ENCODE measurements at regions not wholly inside any gene's neighbourhood (a gene's known extent, or its start where the extent isn't known, plus 50 kb on each side); places are given as distances from the start of the nearest gene placed in this dataset.

DNA sequence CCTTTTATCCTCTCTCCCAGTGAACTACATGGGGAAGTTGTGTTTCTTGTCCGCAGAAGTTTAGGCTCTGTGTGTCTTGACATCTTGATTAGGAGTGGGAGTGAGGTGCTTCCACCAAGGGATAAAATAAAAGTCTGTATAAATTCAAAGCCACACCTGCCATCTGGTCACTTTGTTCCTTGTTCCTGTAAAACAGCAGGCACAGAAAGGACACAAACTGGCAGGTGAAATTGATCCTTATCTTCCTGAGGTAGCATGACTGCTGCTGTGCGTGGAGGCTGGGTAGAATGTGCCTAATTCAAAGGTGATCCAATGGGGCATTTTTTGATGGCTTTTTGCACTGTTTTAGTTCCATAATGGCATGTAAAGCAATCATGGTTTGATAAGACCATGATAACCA, 104.3 kb upstream of the KITLG start:
- Histone ChIP-seq H3K4me2 (no peak overlapping the region), H3K4me1 (ENCODE audit: low read depth, poor library complexity, severe bottlenecking) (no peaks in the 10 kb centered on the region), H3K9ac (no peak overlapping the region), H4K20me1 (ENCODE audit: insufficient read depth) (no peaks in the 10 kb centered on the region), H3K79me2 (ENCODE audit: insufficient read depth, low read depth) (no peaks in the 10 kb centered on the region), H3K36me3 (ENCODE audit: insufficient read depth) (no peaks in the 10 kb centered on the region), H3K4me3 (IDR thresholded peaks at IDR 0.05; ENCODE audit: insufficient read depth, low read depth, low read length) (no peak overlapping the region), H3K27ac (no peak overlapping the region), H2AFZ (ENCODE audit: low read depth) (no peak overlapping the region), H3K27me3 (ENCODE audit: insufficient read depth, low read depth) (no peaks in the 10 kb centered on the region)
- TF ChIP-seq, protein P1, sequence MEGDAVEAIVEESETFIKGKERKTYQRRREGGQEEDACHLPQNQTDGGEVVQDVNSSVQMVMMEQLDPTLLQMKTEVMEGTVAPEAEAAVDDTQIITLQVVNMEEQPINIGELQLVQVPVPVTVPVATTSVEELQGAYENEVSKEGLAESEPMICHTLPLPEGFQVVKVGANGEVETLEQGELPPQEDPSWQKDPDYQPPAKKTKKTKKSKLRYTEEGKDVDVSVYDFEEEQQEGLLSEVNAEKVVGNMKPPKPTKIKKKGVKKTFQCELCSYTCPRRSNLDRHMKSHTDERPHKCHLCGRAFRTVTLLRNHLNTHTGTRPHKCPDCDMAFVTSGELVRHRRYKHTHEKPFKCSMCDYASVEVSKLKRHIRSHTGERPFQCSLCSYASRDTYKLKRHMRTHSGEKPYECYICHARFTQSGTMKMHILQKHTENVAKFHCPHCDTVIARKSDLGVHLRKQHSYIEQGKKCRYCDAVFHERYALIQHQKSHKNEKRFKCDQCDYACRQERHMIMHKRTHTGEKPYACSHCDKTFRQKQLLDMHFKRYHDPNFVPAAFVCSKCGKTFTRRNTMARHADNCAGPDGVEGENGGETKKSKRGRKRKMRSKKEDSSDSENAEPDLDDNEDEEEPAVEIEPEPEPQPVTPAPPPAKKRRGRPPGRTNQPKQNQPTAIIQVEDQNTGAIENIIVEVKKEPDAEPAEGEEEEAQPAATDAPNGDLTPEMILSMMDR (conservative IDR thresholded peaks at IDR 0.05; ENCODE audit: low read depth, low read length) = no peak

GRCh38 chr12:88684170-88684569, 103.9 kb upstream of the KITLG start:
- Histone ChIP-seq H4K20me1 (ENCODE audit: insufficient read depth) (no peaks in the 10 kb centered on the region), H3K27ac (no peak overlapping the region), H3K4me2 (no peak overlapping the region), H3K4me3 (IDR thresholded peaks at IDR 0.05; ENCODE audit: insufficient read depth, low read depth, low read length) (no peak overlapping the region), H2AFZ (ENCODE audit: low read depth) (no peak overlapping the region), H3K79me2 (ENCODE audit: insufficient read depth, low read depth) (no peaks in the 10 kb centered on the region), H3K27me3 (ENCODE audit: insufficient read depth, low read depth) (no peaks in the 10 kb centered on the region), H3K9ac (no peak overlapping the region), H3K36me3 (ENCODE audit: insufficient read depth) (no peaks in the 10 kb centered on the region), H3K4me1 (ENCODE audit: low read depth, poor library complexity, severe bottlenecking) (no peaks in the 10 kb centered on the region)
- TF ChIP-seq, protein P1 (conservative IDR thresholded peaks at IDR 0.05; ENCODE audit: low read depth, low read length) = no peak

DNA sequence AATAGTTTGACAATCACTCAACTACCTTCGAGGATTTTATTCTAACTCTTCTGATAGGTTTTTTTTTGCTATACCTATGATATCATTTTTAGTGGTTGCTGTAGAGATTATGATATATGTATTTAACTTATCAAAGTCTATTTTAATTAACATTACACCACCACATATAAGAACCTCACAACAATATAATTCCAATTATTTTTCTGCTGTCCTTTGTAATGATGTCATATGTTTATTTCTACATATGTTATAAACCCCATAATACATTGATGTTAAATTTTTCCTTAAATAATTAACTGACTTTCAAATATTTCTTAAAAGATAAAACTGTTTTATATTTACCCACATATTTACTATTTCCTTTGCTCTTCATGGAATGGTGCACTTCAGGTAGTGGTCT, 103.4 kb upstream of the KITLG start:
- Histone ChIP-seq H2AFZ (ENCODE audit: low read depth) (no peak overlapping the region), H3K4me1 (ENCODE audit: low read depth, poor library complexity, severe bottlenecking) (no peaks in the 10 kb centered on the region), H3K27ac (no peak overlapping the region), H3K36me3 (ENCODE audit: insufficient read depth) (no peaks in the 10 kb centered on the region), H4K20me1 (ENCODE audit: insufficient read depth) (no peaks in the 10 kb centered on the region), H3K27me3 (ENCODE audit: insufficient read depth, low read depth) (no peaks in the 10 kb centered on the region), H3K79me2 (ENCODE audit: insufficient read depth, low read depth) (no peaks in the 10 kb centered on the region), H3K4me2 (no peak overlapping the region), H3K9ac (no peak overlapping the region), H3K4me3 (IDR thresholded peaks at IDR 0.05; ENCODE audit: insufficient read depth, low read depth, low read length) (no peak overlapping the region)
- TF ChIP-seq, protein P1 (conservative IDR thresholded peaks at IDR 0.05; ENCODE audit: low read depth, low read length) = no peak

GRCh38 chr12:88681271-88681670, 101.0 kb upstream of the KITLG start:
- TF ChIP-seq, protein P1 (conservative IDR thresholded peaks at IDR 0.05; ENCODE audit: low read depth, low read length) = no peak
- no peak overlapping the region for H3K9ac ChIP-seq
- no peak overlapping the region for H3K27ac ChIP-seq
- H3K79me2 ChIP-seq (ENCODE audit: insufficient read depth, low read depth) = no peaks in the 10 kb centered on the region
- no peaks in the 10 kb centered on the region for H4K20me1 ChIP-seq (ENCODE audit: insufficient read depth)
- H3K27me3 ChIP-seq (ENCODE audit: insufficient read depth, low read depth) = no peaks in the 10 kb centered on the region
- H3K36me3 ChIP-seq (ENCODE audit: insufficient read depth) = no peaks in the 10 kb centered on the region
- H3K4me3 ChIP-seq (IDR thresholded peaks at IDR 0.05; ENCODE audit: insufficient read depth, low read depth, low read length) = no peak overlapping the region
- H2AFZ ChIP-seq (ENCODE audit: low read depth) = no peak overlapping the region
- no peaks in the 10 kb centered on the region for H3K4me1 ChIP-seq (ENCODE audit: low read depth, poor library complexity, severe bottlenecking)
- H3K4me2 ChIP-seq = no peak overlapping the region
